ENCODE measurements at regions not wholly inside any gene's neighbourhood (a gene's known extent, or its start where the extent isn't known, plus 50 kb on each side); places are given as distances from the start of the nearest gene placed in this dataset.

DNA sequence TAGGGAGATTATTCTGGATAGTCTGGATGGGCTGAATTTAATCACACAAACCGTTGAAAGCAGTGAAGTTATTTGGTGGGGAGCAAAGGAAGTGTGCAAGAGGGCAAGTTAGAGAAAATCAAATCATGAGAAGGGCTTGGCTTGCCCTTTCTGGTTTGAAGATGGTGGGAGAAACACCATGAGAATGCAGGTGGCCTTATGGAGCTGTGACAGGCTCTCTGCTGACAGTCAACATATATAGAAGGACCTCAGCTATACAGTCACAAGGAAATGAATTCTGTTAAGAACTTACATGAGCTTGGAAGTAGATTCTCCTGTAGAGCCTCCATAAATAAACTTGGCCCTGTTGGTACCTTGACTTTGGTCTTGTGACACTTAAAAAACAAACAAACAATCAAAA is 72.3 kb downstream of the GMNC start:
- no peak overlapping the region for H2AFZ ChIP-seq
- no peaks in the 10 kb centered on the region for H3K9me3 ChIP-seq (ENCODE audit: control insufficient read depth, low read length)

DNA sequence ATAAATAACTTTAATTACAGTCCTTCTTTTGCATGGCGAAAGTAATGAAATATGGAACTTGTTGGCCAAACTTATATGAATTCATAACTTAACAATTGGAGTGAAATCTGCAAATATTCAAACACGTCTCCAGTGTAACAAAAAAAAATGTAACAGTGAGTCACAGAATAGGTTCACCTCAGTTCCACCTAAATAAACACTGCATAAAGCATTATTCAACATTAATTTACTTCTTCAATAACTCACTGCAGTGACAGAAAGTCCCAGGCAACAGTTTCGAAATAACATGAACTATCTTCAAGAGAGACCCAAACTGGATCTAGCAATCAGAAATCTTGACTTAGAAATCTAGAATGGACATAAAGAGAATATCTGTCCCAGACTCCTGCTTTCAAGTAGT is 75.6 kb downstream of the GMNC start:
- Histone ChIP-seq H3K4me2 (ENCODE audit: low read length) (no peak overlapping the region), H3K9ac (no peak overlapping the region), H3K4me1 (no peaks in the 10 kb centered on the region), H3K9me3 (ENCODE audit: control insufficient read depth, low read length) (no peaks in the 10 kb centered on the region), H3K27ac (no peak overlapping the region), H3K4me3 (ENCODE audit: low read depth, low read length) (no peak overlapping the region), H3K79me2 (no peaks in the 10 kb centered on the region), H3K27me3 (ENCODE audit: control insufficient read depth, insufficient read depth, low read length) (no peaks in the 10 kb centered on the region), H3K36me3 (ENCODE audit: control insufficient read depth, insufficient read depth, low read length) (no peaks in the 10 kb centered on the region), H2AFZ (no peak overlapping the region)
- TF ChIP-seq, protein P1, sequence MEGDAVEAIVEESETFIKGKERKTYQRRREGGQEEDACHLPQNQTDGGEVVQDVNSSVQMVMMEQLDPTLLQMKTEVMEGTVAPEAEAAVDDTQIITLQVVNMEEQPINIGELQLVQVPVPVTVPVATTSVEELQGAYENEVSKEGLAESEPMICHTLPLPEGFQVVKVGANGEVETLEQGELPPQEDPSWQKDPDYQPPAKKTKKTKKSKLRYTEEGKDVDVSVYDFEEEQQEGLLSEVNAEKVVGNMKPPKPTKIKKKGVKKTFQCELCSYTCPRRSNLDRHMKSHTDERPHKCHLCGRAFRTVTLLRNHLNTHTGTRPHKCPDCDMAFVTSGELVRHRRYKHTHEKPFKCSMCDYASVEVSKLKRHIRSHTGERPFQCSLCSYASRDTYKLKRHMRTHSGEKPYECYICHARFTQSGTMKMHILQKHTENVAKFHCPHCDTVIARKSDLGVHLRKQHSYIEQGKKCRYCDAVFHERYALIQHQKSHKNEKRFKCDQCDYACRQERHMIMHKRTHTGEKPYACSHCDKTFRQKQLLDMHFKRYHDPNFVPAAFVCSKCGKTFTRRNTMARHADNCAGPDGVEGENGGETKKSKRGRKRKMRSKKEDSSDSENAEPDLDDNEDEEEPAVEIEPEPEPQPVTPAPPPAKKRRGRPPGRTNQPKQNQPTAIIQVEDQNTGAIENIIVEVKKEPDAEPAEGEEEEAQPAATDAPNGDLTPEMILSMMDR (IDR thresholded peaks at IDR 0.05) = no peak

More for the DNA sequence above, 72.3 kb downstream of the GMNC start:
- H3K27ac ChIP-seq = no peak overlapping the region
- no peak overlapping the region for H3K4me2 ChIP-seq (ENCODE audit: low read length)
- no peaks in the 10 kb centered on the region for H3K36me3 ChIP-seq (ENCODE audit: control insufficient read depth, insufficient read depth, low read length)
- H3K4me1 ChIP-seq = no peaks in the 10 kb centered on the region
- no peak overlapping the region for H3K4me3 ChIP-seq (ENCODE audit: low read depth, low read length)
- TF ChIP-seq, protein P1 (IDR thresholded peaks at IDR 0.05) = no peak
- H3K27me3 ChIP-seq (ENCODE audit: control insufficient read depth, insufficient read depth, low read length) = no peaks in the 10 kb centered on the region
- H3K79me2 ChIP-seq = no peaks in the 10 kb centered on the region
- no peak overlapping the region for H3K9ac ChIP-seq

DNA sequence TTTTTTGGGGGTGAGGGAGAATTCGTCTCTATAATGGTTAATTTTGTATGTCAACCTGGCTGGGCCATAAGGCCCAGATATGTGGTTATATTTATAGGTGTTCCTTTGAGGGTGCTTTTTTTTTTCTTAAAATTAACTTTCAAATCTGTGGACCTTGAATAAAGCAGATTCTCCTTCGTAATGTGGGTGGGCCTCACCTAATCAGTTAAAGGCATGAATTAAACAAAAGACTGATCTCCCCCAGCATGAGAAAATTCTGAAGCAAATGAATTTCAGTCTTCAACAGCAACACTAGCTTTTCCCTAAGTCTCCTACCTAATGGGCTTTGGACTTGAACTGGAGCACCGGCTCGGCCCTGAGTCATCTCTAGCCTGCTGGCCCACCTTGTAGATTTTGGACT is 77.4 kb downstream of the GMNC start:
- Histone ChIP-seq H3K79me2 (no peaks in the 10 kb centered on the region), H3K4me3 (ENCODE audit: low read depth, low read length) (no peak overlapping the region), H3K9me3 (ENCODE audit: control insufficient read depth, low read length) (no peaks in the 10 kb centered on the region), H3K4me1 (no peaks in the 10 kb centered on the region), H3K27ac (no peak overlapping the region), H3K27me3 (ENCODE audit: control insufficient read depth, insufficient read depth, low read length) (no peaks in the 10 kb centered on the region), H2AFZ (no peak overlapping the region), H3K36me3 (ENCODE audit: control insufficient read depth, insufficient read depth, low read length) (no peaks in the 10 kb centered on the region), H3K9ac (no peak overlapping the region), H3K4me2 (ENCODE audit: low read length) (no peak overlapping the region)
- TF ChIP-seq, protein P1 (IDR thresholded peaks at IDR 0.05) = no peak

DNA sequence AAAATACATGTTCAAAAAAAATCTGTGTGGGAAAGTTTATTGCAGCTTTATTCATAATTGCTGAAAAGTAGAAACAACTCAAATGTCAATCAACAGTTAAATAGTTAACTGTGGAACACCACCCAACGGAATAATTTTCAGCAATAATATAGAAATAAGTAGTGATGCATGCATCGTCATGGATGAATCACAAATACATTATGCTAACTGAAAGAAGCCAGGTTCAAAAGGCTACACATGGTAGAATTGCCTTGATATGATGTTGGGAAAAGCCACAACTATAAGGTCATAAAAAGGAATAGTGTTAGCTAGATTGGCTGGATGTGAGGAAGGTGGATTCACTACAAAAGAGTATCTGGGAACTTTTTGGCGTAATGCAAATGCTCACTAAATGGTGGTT is 82.0 kb downstream of the GMNC start:
- H3K4me3 ChIP-seq (ENCODE audit: low read depth, low read length) = no peak overlapping the region
- H3K9me3 ChIP-seq (ENCODE audit: control insufficient read depth, low read length) = no peaks in the 10 kb centered on the region
- H3K9ac ChIP-seq = no peak overlapping the region
- no peak overlapping the region for H3K4me2 ChIP-seq (ENCODE audit: low read length)
- H3K4me1 ChIP-seq = no peaks in the 10 kb centered on the region
- H3K27ac ChIP-seq = no peak overlapping the region
- H2AFZ ChIP-seq = no peak overlapping the region
- H3K27me3 ChIP-seq (ENCODE audit: control insufficient read depth, insufficient read depth, low read length) = no peaks in the 10 kb centered on the region
- H3K36me3 ChIP-seq (ENCODE audit: control insufficient read depth, insufficient read depth, low read length) = no peaks in the 10 kb centered on the region
- TF ChIP-seq, protein P1 (IDR thresholded peaks at IDR 0.05) = no peak
- no peaks in the 10 kb centered on the region for H3K79me2 ChIP-seq

DNA sequence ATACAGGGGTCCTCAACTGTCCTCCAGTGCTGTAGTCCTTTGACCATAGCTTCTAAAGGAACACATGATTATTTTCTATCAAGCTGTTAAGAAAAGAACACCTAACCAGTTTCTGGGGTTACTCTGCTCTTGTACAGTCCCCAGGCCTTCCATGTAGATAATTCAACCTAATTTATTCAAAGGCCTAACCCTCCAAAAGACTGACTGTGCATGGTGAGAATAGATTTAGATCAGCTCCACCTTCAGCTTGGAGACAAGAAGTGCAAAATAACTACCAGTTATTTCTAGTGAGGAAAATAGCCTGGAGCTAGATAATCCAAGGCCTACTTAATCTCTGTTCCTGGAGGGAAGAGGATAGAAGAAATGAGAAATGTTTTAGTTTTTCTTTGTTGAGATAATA is 87.9 kb downstream of the GMNC start:
- no peaks in the 10 kb centered on the region for H3K4me1 ChIP-seq
- no peak overlapping the region for H3K27ac ChIP-seq
- H3K79me2 ChIP-seq = no peaks in the 10 kb centered on the region
- no peak overlapping the region for H3K9ac ChIP-seq
- no peak overlapping the region for H3K4me2 ChIP-seq (ENCODE audit: low read length)
- TF ChIP-seq, protein P1 (IDR thresholded peaks at IDR 0.05) = no peak
- no peaks in the 10 kb centered on the region for H3K27me3 ChIP-seq (ENCODE audit: control insufficient read depth, insufficient read depth, low read length)
- no peaks in the 10 kb centered on the region for H3K36me3 ChIP-seq (ENCODE audit: control insufficient read depth, insufficient read depth, low read length)
- H3K9me3 ChIP-seq (ENCODE audit: control insufficient read depth, low read length) = peaks cover 5% of the 10 kb centered on the region
- H3K4me3 ChIP-seq (ENCODE audit: low read depth, low read length) = no peak overlapping the region
- H2AFZ ChIP-seq = no peak overlapping the region
